Posterior vena cava (tissue), 2 donors: ENCODE measurements at regions not wholly inside any gene's neighbourhood (a gene's known extent, or its start where the extent isn't known, plus 50 kb on each side); places are given as distances from the start of the nearest gene placed in this dataset.

ENCODE experiments used
- DNase-seq: peaks from one replicate; pipeline ENCODE4 v3.0.0-alpha.2; 2020; ENCODE audit warnings: low spot score
- intact Hi-C, 2 donors: fragments of 100-400 bp; cut with DNase I; formaldehyde crosslinking; loops; one replicate each; pipeline versions ENCODE4 v1.14.1 to v1.14.2; 2022 to 2023
- donor health status: DM: yes; HTN: yes; CAD: no.
- donor health status: DM: yes; HTN: yes; CAD: no.

DNA sequence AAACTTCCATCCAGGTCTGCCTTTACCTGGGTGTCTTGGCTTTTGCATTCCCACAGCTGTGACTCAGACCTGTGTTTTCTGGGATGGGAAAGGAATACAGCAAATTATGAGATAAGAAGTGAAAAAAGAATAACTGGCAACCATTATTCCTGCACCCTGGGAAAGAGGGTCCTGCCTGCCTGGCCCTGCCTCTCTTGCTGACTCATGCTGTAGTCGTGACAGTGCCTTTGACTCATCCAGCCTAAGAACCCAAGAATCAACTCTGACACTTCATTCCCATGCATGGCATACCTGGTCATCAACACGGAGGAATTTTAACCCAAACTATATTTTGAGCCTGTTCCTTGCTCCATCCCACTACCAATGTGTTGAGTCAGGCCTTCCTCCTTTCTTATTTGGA, 185.4 kb upstream of the SERP2 start:
- no peak for DNase-seq
- intact Hi-C loops: no loop called here

GRCh38 chr13:44189085-44189484, 184.5 kb upstream of the SERP2 start:
- intact Hi-C loops: no loop called here
- no peak for DNase-seq

- intact Hi-C loops: no loop called here
- DNase-seq: no peak
Measured at GRCh38 chr13:44191103-44191502, 182.5 kb upstream of the SERP2 start.

DNA sequence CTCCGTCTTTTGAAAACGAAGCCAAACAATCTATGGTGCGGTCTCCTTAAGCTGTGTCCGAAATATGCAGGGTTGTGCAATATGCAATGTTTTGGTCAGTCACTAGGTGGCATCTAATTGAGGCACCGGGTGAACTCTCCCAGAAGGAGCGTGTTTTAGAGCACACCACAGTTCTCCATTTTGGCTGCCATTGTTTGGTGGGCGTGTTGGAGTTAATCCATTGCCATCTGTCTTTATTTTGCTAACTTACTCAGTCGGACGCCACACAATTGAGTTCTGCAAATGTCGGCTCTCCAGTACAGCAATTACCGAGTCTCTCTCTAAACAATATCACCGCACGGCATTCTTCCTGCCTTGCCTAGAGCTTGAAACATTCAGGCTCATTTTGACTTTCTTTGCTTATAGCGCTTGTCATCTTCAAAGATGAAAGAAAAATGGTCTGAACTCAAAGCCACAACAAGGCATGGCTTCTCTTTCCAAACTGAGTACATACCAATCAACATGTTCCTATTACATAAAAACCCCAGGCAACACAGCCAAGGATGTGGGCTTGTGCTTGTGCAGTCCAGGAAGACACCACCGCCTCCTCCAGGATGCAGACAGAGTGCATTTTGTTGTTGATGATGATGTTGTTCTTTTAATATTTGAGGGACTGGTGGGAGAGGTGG, 182.0 kb upstream of the SERP2 start:
- intact Hi-C loops: no loop called here
- no peak for DNase-seq

GRCh38 chr13:44193731-44194130, 179.9 kb upstream of the SERP2 start:
- intact Hi-C loops: no loop called here
- DNase-seq: no peak

GRCh38 chr13:44195245-44195644, 178.4 kb upstream of the SERP2 start:
- DNase-seq: no peak
- intact Hi-C loops: no loop called here

- DNase-seq: no peak
- intact Hi-C loops: no loop called here
Measured at GRCh38 chr13:44196196-44196751, 177.3 kb upstream of the SERP2 start.

GRCh38 chr13:44197791-44198770, 175.5 kb upstream of the SERP2 start:
- DNase-seq: no peak
- intact Hi-C loops: no loop called here

DNA sequence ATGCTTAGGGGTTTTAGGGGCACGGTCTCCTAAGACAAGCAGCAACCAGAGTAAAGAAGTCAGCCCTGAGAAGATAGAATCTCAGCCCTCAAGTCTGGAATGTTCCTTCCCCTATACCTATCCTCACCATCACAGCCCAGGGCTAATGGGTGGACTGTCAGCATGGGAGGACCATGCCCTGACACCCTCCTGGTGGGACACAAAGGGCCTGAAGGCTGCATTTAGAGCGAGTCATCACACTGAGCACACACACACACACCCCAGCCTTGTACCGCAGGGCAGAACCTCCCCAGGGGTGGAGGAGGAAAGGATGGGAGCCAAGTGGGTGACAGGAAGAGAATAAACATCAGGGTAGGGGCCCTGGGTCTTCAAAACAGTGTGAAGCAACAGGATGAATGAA, 174.8 kb upstream of the SERP2 start:
- intact Hi-C loops: no loop called here
- DNase-seq: no peak

GRCh38 chr13:44199627-44200207, 173.9 kb upstream of the SERP2 start:
- no peak for DNase-seq
- intact Hi-C loops: no loop called here

GRCh38 chr13:44206434-44206833, 167.2 kb upstream of the SERP2 start:
- intact Hi-C loops: no loop called here
- DNase-seq: no peak

DNA sequence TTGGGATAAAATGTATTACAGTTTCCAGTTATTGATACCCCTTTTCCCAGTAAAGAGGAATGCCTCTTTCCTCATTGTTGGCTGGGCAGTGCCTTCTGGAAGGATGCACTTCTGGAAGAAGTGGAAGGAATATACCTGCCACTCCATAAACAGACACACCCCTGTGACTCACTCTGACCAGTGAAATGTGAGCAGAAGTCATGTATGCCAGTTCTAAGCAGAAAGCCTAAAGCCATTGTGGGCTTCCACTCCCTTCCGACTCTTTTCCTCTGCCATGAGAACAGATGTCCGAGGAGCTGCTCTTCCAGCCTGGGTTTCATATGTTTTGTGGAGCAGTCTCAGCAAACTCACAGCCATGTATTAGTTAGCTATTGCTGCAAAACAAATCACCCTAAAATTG, 166.1 kb upstream of the SERP2 start:
- no peak for DNase-seq
- intact Hi-C loops: no loop called here

GRCh38 chr13:44210525-44210924, 163.1 kb upstream of the SERP2 start:
- intact Hi-C loops: no loop called here

DNA sequence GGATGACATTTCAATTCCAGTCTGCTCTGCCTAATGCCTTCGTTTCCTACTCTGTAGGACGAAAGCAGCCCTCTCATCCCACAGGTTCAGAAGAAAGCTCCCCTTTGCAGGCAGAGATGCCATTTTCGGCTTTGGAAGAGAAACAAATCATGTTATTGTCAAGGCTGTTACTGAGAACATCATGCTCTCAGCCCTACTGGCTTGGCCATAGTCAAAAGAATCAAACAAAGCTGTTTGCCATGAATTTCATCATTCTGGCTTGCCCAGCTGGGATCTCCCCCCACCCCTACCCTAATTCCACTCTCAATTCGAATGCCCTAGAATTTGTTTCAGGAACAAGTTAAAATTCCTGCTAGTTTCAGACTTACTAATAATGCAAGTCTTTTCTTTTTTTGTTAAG, 162.3 kb upstream of the SERP2 start:
- intact Hi-C loops: no loop called here
- DNase-seq: no peak

More at GRCh38 chr13:44210525-44210924, 163.1 kb upstream of the SERP2 start:
- no peak for DNase-seq

GRCh38 chr13:44211704-44212346, 161.8 kb upstream of the SERP2 start:
- intact Hi-C loops: no loop called here
- no peak for DNase-seq

DNA sequence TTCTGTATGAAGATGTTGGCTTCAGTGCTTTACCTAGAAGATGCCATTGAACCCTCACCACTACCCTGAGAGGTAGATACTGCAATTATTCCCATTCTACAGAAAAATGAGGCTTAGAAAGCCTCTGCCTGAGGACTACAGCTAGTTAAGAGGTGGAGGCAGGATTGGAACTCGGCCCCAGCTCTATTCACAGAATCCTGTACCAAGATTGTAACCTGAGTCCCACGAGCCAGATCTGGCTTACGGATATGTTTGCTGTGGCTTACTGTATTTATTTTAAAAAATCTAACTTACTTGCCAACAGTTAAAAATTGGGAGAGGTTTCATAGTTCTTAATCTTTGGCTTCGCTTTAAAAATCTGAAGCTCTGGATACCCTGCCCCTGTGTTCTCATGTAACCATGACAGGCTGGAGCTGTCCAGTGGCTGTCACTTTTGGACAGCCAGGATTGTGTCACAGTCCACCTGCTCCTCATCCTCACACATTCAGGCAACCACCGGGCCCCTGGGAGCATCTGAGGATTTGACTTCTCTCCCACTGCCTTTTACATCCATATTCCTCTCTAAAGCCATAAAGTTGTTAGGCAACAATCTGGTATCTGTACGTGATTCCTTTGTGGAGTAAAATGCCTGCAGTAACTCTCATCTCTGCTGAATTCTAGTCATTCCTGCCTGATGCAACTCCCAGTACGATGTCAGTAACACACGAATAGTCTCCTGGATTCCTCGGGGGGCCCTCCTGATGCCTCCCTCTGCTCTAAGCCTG, 160.8 kb upstream of the SERP2 start:
- DNase-seq: no peak
- intact Hi-C loops: no loop called here

GRCh38 chr13:44218501-44219240, 155.0 kb upstream of the SERP2 start:
- intact Hi-C loops: no loop called here
- peak; percentile 87 for DNase-seq
